ENCODE measurements at regions not wholly inside any gene's neighbourhood (a gene's known extent, or its start where the extent isn't known, plus 50 kb on each side); places are given as distances from the start of the nearest gene placed in this dataset.
"Not testable (repeated sequence)": the region's sequence is repeated elsewhere in the genome, so short reads cannot be mapped to it uniquely, and the experiment has no call there.

DNA sequence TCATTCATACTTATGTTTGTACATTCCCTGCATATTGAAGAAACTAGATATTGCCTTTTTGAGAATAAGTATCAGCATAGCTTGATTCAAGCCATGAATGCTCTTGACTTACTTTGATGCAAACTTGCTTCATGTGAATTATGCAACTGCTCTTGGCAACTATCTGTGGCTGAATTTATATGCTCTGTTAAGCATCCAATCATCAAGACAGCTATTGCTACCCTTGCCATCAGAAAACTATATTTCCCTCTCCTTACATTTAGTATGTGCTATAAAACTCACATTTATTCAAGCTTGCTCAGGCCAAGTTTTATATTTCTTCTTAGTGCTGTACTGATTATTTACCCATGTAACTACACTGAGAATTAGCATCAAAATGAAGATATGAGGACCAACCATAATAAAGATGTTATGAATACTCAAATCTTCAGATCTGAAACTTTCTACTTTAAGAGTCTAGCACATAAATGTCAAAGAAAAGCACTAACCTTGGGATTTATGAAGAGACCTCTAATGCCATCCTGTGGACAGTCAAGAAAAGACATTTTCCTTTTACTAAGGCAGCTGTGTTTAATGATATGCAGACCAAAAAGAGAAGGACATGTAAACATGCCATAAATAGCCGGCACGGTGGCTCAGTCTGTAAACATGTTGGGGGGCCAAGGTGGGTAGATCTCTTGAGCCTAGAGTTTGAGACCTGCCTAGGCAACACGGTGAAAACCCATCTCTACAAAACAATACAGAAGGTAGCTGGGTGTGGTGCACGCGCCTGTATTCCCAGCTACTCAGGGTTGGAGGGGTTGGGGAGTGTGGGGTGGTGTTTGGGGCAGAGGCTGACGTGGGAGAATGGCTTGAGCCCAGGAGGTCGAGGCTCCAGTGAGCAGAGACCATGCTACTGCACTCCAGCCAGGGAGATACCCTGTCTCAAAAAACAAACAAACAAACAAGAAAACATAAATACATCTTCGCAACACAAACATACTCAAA lies 267.0 kb upstream of the TYRP1 start:
- no peak for DNase-seq (ENCODE audit: low spot score)

GRCh38 chr9:12439267-12439666 lies 253.9 kb upstream of the TYRP1 start:
- no peak for DNase-seq (ENCODE audit: low spot score)

DNA sequence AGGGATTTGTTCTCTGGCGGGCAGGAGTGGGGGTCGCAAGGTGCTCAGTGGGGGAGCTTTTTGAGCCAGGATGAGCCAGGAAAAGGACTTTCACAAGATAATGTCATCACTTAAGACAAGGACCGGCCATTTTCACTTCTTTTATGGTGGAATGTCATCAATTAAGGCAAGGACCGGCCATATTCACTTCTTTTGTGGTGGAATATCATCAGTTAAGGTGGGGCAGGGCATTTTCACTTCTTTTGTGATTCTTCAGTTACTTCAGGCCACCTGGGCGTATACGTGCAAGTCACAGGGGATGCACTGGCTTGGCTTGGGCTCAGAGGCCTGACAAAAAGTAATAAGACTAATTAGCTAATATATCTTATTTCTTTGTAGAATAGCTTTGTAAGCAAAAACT lies 252.1 kb upstream of the TYRP1 start:
- DNase-seq (ENCODE audit: low spot score) = not testable (repeated sequence)

DNA sequence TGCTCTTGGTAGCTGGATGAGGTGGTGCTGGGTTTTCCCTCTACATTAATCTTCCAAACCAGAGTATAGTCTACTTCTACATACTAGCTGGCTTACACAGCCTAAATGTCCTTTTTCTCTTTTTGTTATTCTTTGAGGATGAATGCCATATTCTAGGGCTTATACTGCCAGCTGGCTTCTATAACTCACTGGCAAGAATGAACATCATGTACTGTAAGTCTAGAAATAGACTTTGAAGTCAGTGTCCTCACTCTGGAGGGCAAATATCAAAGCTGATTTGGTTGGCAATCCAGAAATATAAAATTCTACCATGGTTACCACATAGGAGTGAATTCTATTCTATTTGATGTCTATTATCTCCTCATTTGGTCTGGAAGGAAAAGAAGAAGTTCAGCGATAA lies 251.7 kb upstream of the TYRP1 start:
- DNase-seq (ENCODE audit: low spot score) = no peak

- no peak for DNase-seq (ENCODE audit: low spot score)
Observed at GRCh38 chr9:12448246-12448645, 244.9 kb upstream of the TYRP1 start.

DNA sequence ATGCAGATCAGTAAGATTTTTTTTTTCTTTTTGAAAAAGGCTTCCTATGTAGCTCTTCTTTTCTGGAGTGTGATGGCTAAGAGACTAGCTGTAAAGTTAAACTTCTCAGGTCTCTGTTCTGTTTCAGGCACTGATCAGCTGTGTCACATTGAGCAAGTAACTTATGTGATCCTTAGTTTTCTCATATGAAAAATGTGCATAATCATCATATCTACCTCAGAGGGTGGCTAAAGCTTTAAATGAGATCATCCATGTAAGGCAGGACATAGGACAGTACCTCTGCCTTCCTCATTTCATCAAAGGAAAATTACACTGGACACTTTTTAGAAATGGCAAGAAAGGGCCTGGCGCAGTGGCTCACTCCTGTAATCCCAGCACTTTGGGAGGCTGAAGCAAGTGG lies 235.9 kb upstream of the TYRP1 start:
- DNase-seq (ENCODE audit: low spot score) = no peak

GRCh38 chr9:12461763-12462460 lies 231.3 kb upstream of the TYRP1 start:
- no peak for DNase-seq (ENCODE audit: low spot score)

DNA sequence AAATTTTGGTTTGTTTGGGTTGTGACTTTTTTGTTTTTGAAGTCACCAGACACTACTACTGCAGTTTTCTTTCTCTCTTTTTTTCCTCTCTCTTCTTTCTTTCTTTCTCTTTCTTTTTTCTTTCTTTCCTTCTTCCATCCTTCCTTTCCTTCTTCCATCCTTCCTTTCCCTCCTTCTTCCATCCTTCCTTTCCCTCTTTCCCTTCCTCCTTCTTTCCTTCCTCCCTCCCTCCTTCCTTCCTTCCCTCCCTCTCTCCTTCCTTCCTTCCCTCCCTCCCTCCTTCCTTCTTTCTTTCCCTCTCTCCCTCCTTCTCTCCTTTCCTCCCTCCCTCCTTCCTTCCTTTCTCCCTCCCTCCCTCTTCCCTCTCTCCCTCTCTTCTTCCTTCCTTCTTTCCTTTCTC lies 230.3 kb upstream of the TYRP1 start:
- no peak for DNase-seq (ENCODE audit: low spot score)

- no peak for DNase-seq (ENCODE audit: low spot score)
Observed at GRCh38 chr9:12463641-12464040, 229.5 kb upstream of the TYRP1 start.

- no peak for DNase-seq (ENCODE audit: low spot score)
Observed at GRCh38 chr9:12464400-12464799, 228.8 kb upstream of the TYRP1 start.

GRCh38 chr9:12464910-12465512 lies 228.2 kb upstream of the TYRP1 start:
- DNase-seq (ENCODE audit: low spot score) = no peak

DNA sequence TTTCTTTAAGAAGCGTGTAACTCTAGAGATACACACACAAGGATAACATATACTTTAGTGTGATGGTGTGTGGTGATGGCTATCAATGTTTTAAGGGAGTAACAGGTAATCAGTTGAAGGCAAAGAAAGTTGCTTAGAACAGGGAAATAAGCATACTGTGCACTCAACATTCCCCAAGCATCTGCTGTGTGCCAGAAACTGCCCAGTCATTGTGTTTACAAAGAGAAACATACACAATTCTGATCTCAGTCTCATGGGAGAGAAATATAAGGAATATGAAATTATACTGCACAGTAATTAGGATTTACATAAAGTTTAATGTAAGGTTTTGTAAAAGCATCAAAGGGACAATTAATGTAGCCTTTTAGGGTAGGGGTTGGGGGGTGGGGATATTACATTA lies 224.1 kb upstream of the TYRP1 start:
- DNase-seq (ENCODE audit: low spot score) = no peak

DNA sequence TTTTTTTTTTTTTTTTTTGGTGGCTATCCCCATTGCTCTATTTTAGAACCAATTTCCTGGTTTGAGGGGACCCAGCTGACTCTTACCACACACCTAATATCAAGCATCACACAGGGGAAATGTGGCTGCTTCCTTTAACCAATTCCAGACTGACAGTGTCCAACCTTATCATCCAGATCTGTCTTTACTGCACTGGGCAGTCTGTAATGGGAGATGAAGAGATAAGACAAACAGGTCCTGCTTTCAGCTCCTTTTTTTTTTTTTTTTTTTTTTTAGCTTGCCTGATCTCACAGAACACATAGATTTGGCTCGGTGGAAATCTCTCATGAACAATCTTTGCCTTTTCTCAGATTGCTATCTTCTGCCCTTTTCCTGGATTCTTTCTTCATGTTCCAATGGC lies 198.8 kb upstream of the TYRP1 start:
- no peak for DNase-seq (ENCODE audit: low spot score)

DNA sequence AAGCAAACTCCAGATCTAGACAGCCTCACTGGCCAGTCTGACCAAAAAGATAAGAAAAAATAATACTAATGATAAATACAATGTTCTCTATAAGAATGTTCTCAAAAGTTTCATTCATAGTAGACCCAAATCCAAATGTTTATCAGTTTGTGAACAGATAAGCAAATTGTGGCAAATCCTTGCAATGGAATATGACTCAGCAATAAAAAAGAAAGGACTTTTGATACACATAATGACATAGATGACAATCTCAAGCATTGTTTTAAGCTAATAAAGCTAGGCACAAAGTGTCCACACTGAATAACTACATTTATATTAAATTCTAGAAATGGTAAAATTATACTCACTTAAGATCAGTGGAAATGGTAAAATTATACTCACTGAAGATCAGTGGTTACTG lies 195.4 kb upstream of the TYRP1 start:
- no peak for DNase-seq (ENCODE audit: low spot score)

DNA sequence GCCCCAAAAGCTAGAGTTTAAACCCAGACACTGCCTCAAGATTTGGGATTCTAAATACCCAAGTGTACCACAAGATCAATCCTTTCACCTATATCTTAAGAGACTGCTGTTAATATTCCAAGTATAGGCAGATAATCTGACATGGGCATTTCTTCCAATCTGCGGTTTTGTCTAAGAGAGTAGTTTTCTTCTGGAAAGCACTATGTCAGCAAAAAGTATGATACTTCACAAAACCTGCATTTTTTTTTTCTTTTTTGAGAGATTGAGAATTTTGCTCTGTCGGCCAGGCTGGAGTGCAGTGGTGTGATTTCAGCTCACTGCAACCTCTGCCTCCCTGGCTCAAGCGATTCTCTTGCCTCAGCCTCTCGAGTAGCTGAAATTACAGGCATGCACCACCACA lies 190.7 kb upstream of the TYRP1 start:
- no peak for DNase-seq (ENCODE audit: low spot score)

GRCh38 chr9:12503606-12504122 lies 189.5 kb upstream of the TYRP1 start:
- DNase-seq (ENCODE audit: low spot score) = no peak

DNA sequence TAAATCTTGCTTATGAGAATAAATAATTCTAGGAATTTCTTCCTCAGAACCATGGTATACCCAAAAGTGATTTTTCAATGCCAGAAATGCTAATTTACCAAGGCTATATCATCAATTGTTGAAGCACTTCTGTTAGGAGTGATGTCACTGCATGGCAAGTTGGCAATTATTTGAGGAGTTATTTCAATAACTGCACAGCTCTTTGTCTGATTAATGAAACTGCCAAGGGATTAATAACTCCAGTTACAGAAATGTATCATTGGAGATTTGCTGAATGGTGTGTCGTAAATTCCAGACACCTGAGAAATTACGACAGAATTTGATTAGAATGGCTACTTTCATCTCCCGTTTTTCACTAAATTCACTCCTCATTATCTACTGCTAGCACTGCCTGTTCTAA lies 182.6 kb upstream of the TYRP1 start:
- no peak for DNase-seq (ENCODE audit: low spot score)

DNA sequence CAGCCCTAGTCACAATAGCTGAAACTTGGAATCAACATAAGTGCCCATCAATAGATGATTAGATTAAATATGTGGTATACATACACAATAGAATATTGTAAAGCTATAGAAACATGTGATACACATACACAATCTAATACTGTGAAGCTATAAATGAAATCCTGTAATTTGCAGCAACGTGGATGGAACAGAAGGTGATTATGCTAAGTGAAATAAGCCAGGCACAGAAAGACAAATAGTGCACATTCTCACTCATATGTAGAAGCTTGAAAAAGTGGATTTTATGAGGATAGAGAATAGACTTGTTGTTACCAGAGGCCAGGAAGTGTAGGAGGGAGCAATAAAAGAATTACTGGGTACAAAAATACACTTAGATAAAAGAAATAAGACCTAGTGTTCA lies 181.5 kb upstream of the TYRP1 start:
- DNase-seq (ENCODE audit: low spot score) = no peak

DNA sequence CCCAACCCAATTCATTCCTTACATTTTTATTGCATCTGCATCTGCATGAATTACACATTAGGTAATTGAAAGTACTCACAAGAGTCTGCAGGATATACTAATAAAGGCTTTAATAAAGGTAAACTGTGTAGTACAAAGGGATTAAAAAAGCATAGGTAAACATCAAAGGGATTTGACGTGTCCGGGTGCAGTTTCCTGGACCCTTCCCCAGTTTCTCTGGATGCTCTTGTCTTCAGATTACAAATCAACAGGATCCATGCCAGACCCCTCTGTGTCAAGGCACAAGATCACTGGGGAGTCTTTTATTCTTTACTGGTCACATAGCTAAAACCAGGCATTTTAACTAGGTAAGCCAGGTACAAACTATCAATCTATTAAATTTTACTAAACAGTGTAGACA lies 177.2 kb upstream of the TYRP1 start:
- DNase-seq (ENCODE audit: low spot score) = no peak

DNA sequence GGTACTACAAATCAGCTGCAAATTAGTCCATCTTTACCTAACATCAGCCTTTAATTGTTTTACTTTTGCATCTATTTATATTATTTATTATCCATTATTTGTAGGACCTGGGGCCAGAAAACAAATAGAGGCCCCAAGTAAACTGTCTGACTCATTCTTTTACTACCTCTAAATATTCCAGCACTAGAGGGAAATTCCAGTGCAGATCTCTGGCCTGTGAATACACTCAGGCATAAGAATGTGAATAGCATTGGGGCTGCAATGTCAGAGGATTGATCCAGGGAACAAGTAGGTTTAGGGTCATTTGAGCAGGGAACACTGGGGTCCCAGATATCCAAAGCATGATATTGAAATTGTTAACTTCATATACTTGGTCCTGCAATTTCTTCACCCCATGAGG lies 176.6 kb upstream of the TYRP1 start:
- DNase-seq (ENCODE audit: low spot score) = no peak

DNA sequence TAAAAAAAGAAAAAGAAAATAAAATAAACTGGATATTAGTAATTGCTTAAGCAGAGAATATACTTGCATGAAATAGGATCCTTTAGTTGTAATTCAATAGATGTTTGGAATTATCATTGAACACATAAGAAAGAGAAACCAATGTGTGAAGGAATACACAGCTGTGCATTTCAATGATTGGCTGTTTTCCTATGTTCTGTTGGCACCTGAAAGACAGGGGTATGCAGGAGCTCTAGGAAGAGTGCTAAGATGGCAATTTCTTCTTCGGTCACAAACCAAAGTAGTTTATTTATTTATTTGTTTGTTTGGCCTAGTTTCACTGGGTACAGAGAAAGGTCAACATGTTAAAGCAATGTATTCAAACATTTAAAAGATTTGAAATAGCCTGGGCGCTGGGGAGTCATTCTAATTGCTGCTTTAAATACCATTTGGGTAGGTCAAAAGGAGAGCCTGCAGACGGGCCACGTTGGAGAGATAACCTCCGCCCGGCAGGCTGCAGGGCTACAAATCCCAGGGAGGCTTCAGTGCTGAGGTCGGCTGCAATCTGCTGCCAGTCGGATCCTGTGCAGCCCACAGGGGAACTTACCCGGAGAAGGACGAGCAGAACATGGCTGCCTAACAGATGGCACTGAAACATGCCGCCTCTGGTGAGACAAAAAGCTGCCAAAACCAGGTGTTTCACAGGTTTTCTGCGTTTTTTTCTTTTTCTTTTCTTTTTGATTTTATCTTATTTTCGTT lies 154.2 kb upstream of the TYRP1 start:
- DNase-seq (ENCODE audit: low spot score) = no peak

GRCh38 chr9:12539580-12539975 lies 153.6 kb upstream of the TYRP1 start:
- DNase-seq (ENCODE audit: low spot score) = no peak

Data from Ammon's horn (tissue), 1 donor.